ENCODE measurements at regions not wholly inside any gene's neighbourhood (a gene's known extent, or its start where the extent isn't known, plus 50 kb on each side); places are given as distances from the start of the nearest gene placed in this dataset.

GRCh38 chr1:157442065-157442464 is 110.2 kb downstream of the FCRL5 start:
- intact Hi-C loops (cut with DNase I, micrococcal nuclease) = no loop called here
- Histone ChIP-seq H3K9me3 (no peaks in the 10 kb centered on the region), H3K4me1 (ENCODE audit: low read depth) (peaks cover 3% of the 10 kb centered on the region), H3K4me3 (no peak overlapping the region), H3K36me3 (ENCODE audit: low read depth) (no peaks in the 10 kb centered on the region)
- TF ChIP-seq, protein P1, sequence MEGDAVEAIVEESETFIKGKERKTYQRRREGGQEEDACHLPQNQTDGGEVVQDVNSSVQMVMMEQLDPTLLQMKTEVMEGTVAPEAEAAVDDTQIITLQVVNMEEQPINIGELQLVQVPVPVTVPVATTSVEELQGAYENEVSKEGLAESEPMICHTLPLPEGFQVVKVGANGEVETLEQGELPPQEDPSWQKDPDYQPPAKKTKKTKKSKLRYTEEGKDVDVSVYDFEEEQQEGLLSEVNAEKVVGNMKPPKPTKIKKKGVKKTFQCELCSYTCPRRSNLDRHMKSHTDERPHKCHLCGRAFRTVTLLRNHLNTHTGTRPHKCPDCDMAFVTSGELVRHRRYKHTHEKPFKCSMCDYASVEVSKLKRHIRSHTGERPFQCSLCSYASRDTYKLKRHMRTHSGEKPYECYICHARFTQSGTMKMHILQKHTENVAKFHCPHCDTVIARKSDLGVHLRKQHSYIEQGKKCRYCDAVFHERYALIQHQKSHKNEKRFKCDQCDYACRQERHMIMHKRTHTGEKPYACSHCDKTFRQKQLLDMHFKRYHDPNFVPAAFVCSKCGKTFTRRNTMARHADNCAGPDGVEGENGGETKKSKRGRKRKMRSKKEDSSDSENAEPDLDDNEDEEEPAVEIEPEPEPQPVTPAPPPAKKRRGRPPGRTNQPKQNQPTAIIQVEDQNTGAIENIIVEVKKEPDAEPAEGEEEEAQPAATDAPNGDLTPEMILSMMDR (IDR thresholded peaks at IDR 0.05) = no peak
- no peak for DNase-seq
- ATAC-seq = peak; percentile 49

DNA sequence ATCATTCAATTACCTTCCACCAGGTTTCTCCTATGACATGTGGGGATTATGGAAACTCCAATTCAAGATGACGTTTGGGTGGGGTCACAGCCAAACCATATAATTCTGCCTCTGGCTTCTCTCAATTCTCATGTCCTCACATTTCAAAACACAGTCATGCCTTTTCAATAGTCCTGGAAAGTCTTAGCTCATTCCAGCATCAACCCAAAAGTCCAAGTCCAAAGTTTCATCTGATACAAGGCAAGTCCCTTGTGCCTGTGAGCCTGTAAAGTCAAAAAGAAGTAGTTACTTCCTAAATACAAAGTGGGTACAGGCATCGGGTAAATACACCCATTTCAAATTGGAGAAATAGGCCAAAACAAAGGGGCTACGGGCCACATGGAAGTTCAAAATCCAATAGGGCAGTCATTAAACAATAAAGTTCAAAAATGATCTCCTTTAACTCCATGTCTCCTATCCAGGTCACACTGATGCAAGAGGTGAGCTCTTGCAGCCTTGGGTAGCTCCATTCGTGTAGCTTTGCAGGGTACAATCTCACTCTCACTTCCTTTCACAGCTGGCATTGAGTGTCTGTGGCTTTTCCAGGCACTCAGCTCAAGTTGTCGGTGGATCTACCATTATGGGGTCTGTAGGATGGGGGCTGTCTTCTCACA is 112.9 kb downstream of the FCRL5 start:
- TF ChIP-seq, protein P1 (IDR thresholded peaks at IDR 0.05) = no peak

DNA sequence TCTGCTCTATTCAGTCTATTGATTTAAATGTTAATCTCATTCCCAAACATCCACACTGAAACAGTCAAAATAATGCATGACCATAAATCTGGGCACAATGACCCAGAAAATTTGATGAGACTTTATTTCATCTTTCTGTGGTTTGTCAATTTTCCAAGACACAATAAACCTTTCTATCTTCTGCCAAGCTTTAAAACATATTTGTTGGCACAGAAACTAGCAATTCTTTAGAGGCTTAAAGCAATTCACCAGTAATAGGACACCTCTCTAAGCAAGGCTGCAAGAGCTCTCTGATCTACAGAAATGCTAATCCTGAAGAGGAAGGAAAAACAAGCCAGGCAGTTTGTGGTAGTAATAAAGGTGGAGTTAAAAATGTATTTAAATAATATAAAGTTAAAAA is 113.7 kb downstream of the FCRL5 start:
- DNase-seq (no peak), ATAC-seq (no peak)
- H3K4me3 ChIP-seq = no peak overlapping the region
- TF ChIP-seq, protein P1 (IDR thresholded peaks at IDR 0.05) = no peak
- no peaks in the 10 kb centered on the region for H3K36me3 ChIP-seq (ENCODE audit: low read depth)
- H3K9me3 ChIP-seq = no peaks in the 10 kb centered on the region
- intact Hi-C loops (cut with DNase I, micrococcal nuclease) = no loop called here
- H3K4me1 ChIP-seq (ENCODE audit: low read depth) = peaks cover 3% of the 10 kb centered on the region

More for the DNA sequence above, 112.9 kb downstream of the FCRL5 start:
- peaks cover 3% of the 10 kb centered on the region for H3K4me1 ChIP-seq (ENCODE audit: low read depth)
- no peak overlapping the region for H3K4me3 ChIP-seq
- no peaks in the 10 kb centered on the region for H3K36me3 ChIP-seq (ENCODE audit: low read depth)
- ATAC-seq (no peak), DNase-seq (no peak)
- no peaks in the 10 kb centered on the region for H3K9me3 ChIP-seq
- intact Hi-C loops (cut with DNase I, micrococcal nuclease) = no loop called here

DNA sequence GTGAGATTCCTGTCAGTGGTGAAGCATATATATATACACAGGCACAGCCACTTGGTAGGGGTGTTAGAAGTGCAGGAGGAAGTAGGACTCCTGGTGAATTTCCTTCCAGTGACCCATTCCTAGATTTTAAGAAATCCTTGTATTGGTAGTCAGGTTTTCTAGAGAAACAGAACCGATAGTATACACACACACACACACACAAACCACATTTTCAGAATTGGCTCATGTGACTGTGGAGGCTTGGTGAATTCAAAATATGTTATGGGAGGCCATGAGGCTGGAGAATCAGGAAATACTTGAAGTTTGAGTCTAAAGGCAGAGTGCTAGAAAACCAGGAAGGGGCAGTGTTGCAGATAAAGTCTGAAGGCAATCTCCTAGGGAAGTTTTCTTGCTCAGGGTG is 114.2 kb downstream of the FCRL5 start:
- ATAC-seq = peak; percentile 14
- TF ChIP-seq, protein P1 (IDR thresholded peaks at IDR 0.05) = no peak
- Histone ChIP-seq H3K36me3 (ENCODE audit: low read depth) (no peaks in the 10 kb centered on the region), H3K4me1 (ENCODE audit: low read depth) (peaks cover 3% of the 10 kb centered on the region), H3K9me3 (no peaks in the 10 kb centered on the region), H3K4me3 (no peak overlapping the region)
- DNase-seq = no peak
- intact Hi-C loops (cut with DNase I, micrococcal nuclease) = no loop called here

- Histone ChIP-seq H3K4me3 (no peak overlapping the region), H3K4me1 (ENCODE audit: low read depth) (peaks cover 2% of the 10 kb centered on the region), H3K9me3 (no peaks in the 10 kb centered on the region), H3K36me3 (ENCODE audit: low read depth) (no peaks in the 10 kb centered on the region)
- DNase-seq (no peak), ATAC-seq (no peak)
- intact Hi-C loops (cut with DNase I, micrococcal nuclease) = no loop called here
- TF ChIP-seq, protein P1 (IDR thresholded peaks at IDR 0.05) = no peak
Measured at GRCh38 chr1:157437296-157437695, 115.0 kb downstream of the FCRL5 start.

- DNase-seq (no peak), ATAC-seq (no peak)
- TF ChIP-seq, protein P1 (IDR thresholded peaks at IDR 0.05) = no peak
- Histone ChIP-seq H3K4me3 (no peak overlapping the region), H3K36me3 (ENCODE audit: low read depth) (no peaks in the 10 kb centered on the region), H3K4me1 (ENCODE audit: low read depth) (no peaks in the 10 kb centered on the region), H3K9me3 (no peaks in the 10 kb centered on the region)
- intact Hi-C loops (cut with DNase I, micrococcal nuclease) = no loop called here
Measured at GRCh38 chr1:157431751-157432150, 120.6 kb downstream of the FCRL5 start.
